ENCODE measurements at regions not wholly inside any gene's neighbourhood (a gene's known extent, or its start where the extent isn't known, plus 50 kb on each side); places are given as distances from the start of the nearest gene placed in this dataset.

DNA sequence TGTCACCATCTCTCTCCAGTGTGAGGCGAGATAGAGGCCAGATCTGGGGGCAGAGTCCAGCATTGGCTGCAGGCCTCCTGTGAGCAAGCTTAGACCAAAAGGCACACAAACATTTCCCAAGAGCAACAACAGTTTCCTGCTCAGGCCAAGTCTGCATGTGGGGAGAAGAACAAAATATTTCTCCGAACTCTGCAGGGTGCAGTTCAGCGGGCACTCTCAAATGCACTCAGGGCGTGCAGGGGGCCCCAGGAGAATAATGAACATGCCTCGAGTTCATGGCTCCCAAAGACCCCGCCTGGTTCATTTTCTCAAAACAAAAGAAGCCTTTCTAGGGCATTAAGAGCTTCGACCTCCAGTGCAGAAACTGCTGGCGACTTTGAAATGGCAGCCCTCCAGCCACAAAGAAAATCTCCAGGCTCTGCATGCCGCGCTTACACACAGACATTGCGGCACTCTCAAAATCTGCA lies 57.8 kb upstream of the HELT start:
- TF ChIP-seq, protein P1, sequence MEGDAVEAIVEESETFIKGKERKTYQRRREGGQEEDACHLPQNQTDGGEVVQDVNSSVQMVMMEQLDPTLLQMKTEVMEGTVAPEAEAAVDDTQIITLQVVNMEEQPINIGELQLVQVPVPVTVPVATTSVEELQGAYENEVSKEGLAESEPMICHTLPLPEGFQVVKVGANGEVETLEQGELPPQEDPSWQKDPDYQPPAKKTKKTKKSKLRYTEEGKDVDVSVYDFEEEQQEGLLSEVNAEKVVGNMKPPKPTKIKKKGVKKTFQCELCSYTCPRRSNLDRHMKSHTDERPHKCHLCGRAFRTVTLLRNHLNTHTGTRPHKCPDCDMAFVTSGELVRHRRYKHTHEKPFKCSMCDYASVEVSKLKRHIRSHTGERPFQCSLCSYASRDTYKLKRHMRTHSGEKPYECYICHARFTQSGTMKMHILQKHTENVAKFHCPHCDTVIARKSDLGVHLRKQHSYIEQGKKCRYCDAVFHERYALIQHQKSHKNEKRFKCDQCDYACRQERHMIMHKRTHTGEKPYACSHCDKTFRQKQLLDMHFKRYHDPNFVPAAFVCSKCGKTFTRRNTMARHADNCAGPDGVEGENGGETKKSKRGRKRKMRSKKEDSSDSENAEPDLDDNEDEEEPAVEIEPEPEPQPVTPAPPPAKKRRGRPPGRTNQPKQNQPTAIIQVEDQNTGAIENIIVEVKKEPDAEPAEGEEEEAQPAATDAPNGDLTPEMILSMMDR (IDR thresholded peaks at IDR 0.05): no peak
- TF ChIP-seq EP300 (IDR thresholded peaks at IDR 0.05): no peak
